Lower leg skin (tissue), 4 donors: ENCODE measurements at regions not wholly inside any gene's neighbourhood (a gene's known extent, or its start where the extent isn't known, plus 50 kb on each side); places are given as distances from the start of the nearest gene placed in this dataset.

Experiments used
- DNase-seq, 2 donors: peaks; one replicate each; pipeline ENCODE4 v3.0.0-alpha.2; 2019; ENCODE audit warnings: low spot score in 2 of 2
- H3K4me3 ChIP-seq: fragments of 200-600 bp; sonication (generic); 2 replicates; pipeline ENCODE4 v1.5.1; 2017; ENCODE audit warnings: mild to moderate bottlenecking, low read depth; ENCODE audit not compliant: poor library complexity, severe bottlenecking
- POLR2A ChIP-seq, 2 donors: fragments of 450-650 bp; IDR thresholded peaks; one replicate each; pipeline ENCODE4 v1.6.1; 2016 to 2017; ENCODE audit warnings: antibody characterized with exemption in 2 of 2, mild to moderate bottlenecking in 1 of 2, moderate library complexity in 1 of 2
- WGBS, 2 donors: methylation state at CpG; one replicate each; pipeline ENCODE4 v1.1.5; 2018; 5-methylcytosine and 5-hydroxymethylcytosine counted together
- intact Hi-C: fragments of 100-400 bp; cut with DNase I; formaldehyde crosslinking; loops from one replicate; pipeline ENCODE4 v1.15.0; 2023; ENCODE audit warnings: low total_unique reads
- TF ChIP-seq, protein P1 (sequence below), 3 donors: fragments of 450-650 bp; IDR thresholded peaks; one replicate each; pipeline ENCODE4 v1.5.1; 2016; ENCODE audit warnings: antibody characterized with exemption in 3 of 3, mild to moderate bottlenecking in 3 of 3, moderate library complexity in 2 of 3

DNA sequence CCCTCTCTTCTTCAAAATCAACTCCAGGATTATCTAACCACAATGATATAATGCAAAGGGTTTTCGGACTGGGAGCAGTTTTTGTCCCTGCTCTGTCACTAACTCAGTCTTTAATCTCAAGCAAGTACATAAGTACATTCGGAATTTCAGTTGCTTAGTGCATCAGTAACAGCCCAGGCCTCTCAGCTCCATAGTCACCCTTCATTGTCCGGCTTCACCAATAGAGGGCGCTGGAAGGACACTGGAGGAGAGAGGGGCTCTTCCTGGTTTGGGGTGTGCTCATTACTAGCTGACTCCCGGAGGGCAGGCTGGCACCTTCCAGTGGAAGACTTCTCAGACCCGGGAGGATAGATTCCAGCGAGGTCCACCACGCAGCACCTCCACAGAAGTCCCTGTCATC is 90.4 kb upstream of the PDGFD start:
- 54 to 57% methylated on average over 7 to 8 of the region's 8 CpGs for WGBS, 2 donors
- intact Hi-C loops = no loop called here
- DNase-seq = no peak

DNA sequence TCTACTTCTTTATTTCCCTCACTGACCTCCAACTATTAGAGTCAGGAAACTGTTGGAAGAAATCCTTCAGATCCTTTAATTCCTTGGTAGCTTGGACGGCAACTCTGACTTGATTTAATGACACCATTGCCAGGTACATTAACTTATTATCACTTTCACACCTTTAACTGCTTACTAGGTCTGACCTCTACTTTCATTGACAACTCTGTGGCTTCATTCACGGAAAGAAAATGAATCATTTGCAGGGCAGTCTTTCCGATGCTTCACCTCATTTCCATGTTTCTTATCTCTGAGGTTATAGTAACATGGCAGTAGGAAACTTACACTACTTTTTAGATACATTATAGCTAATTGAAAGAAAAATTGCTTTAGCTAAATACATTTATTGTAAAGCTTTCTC is 82.6 kb upstream of the PDGFD start:
- intact Hi-C loops = no loop called here
- no peak overlapping the region for H3K4me3 ChIP-seq
- DNase-seq = no peak
- WGBS, 2 donors = 83 to 85% methylated on average over 3 of the region's 3 CpGs
- TF ChIP-seq, protein P1, sequence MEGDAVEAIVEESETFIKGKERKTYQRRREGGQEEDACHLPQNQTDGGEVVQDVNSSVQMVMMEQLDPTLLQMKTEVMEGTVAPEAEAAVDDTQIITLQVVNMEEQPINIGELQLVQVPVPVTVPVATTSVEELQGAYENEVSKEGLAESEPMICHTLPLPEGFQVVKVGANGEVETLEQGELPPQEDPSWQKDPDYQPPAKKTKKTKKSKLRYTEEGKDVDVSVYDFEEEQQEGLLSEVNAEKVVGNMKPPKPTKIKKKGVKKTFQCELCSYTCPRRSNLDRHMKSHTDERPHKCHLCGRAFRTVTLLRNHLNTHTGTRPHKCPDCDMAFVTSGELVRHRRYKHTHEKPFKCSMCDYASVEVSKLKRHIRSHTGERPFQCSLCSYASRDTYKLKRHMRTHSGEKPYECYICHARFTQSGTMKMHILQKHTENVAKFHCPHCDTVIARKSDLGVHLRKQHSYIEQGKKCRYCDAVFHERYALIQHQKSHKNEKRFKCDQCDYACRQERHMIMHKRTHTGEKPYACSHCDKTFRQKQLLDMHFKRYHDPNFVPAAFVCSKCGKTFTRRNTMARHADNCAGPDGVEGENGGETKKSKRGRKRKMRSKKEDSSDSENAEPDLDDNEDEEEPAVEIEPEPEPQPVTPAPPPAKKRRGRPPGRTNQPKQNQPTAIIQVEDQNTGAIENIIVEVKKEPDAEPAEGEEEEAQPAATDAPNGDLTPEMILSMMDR (IDR thresholded peaks at IDR 0.05) = no peak
- no peak for TF ChIP-seq POLR2A (IDR thresholded peaks at IDR 0.05)

More for the DNA sequence above, 90.4 kb upstream of the PDGFD start:
- H3K4me3 ChIP-seq = no peak overlapping the region
- TF ChIP-seq, protein P1 (IDR thresholded peaks at IDR 0.05) = no peak
- no peak for TF ChIP-seq POLR2A (IDR thresholded peaks at IDR 0.05)

DNA sequence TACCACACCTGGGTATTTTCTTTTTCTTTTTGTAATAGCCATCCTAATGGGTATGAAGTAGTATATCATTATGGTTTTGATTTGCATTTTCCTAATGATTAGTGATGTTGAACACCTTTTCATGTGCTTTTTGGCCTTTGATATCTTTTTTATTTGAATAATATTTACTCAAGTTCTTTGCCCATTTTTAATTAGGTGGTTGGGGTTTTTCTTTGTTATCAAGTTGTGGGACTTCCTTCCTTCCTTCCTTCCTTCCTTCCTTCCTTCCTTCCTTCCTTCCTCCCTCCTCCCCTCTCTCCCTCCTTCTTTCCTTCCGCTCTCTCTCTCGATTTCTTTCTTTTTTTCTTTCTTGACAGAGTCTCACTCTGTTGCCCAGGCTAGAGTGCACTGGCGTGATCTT is 75.0 kb upstream of the PDGFD start:
- 92 to 93% methylated on average over 3 of the region's 3 CpGs for WGBS, 2 donors
- intact Hi-C loops = no loop called here
- DNase-seq = no peak
- H3K4me3 ChIP-seq = no peak overlapping the region
- TF ChIP-seq, protein P1 (IDR thresholded peaks at IDR 0.05) = no peak
- TF ChIP-seq POLR2A (IDR thresholded peaks at IDR 0.05) = no peak

DNA sequence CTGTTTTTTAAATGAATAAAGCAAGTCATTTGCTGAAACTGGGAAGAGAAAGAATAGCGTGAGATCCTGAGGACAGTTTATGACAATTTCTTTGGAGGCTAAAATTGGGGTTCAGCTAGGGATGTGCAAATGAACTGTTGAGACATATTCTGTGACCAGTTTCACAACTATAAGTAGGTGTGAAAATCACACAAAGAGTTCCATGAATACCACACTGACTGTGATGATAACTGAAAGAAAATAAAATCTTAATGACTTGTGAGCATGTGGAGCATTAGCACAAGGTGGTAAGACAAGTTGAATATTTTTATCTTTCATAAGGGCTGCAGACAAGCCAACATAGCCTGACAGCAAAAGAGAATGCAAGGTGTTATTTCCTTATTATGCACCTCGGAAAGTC is 61.1 kb upstream of the PDGFD start:
- TF ChIP-seq, protein P1 (IDR thresholded peaks at IDR 0.05) = no peak
- no peak for TF ChIP-seq POLR2A (IDR thresholded peaks at IDR 0.05)
- WGBS, 2 donors = 92 to 94% methylated on average over 2 of the region's 2 CpGs
- H3K4me3 ChIP-seq = no peak overlapping the region
- intact Hi-C loops = no loop called here
- no peak for DNase-seq

DNA sequence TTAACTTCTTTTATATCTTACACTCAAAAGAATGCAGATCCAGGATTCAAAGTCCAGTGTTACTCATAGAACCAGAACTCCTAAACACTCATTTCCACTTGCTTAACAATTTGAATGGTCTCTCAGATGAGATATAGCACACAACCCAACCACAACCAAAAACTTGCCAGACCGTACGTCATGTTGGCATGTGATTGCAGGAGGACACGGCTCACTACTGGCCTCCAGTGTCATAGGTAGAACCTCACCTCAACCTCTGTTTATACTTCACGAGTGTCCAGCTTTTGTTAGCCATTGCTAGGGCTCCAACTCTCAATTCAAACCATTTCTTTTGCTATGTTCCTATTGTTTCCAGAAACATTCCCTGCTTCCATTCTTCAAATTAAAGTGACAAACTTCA is 58.5 kb upstream of the PDGFD start:
- intact Hi-C loops = no loop called here
- DNase-seq = no peak
- 76 to 84% methylated on average over 4 of the region's 4 CpGs for WGBS, 2 donors
- H3K4me3 ChIP-seq = no peak overlapping the region
- TF ChIP-seq POLR2A (IDR thresholded peaks at IDR 0.05) = no peak
- TF ChIP-seq, protein P1 (IDR thresholded peaks at IDR 0.05) = no peak

DNA sequence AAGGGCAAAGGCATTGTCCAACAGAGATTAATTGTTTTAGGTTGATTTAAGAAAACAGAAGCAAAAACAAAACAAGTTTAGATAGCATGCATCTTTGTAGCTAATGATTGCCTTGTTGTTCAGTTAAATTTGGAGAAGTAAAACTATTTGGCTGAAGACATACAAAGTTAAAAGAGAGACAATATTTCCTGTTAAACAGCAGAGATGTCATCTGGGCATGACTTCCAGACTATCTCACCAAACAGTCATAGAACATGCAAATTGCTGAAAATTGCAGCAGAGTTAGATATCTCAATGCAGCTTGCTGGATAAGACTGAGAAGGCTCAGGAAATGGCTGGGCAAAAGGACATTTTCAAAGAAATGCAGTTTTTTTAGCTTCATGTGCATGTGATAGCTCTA is 57.5 kb upstream of the PDGFD start:
- DNase-seq = no peak

More for the DNA sequence above, 57.5 kb upstream of the PDGFD start:
- H3K4me3 ChIP-seq = no peak overlapping the region
- intact Hi-C loops = no loop called here
- TF ChIP-seq, protein P1 (IDR thresholded peaks at IDR 0.05) = no peak
- TF ChIP-seq POLR2A (IDR thresholded peaks at IDR 0.05) = no peak
